IPS DF 6.9 (cell line): ENCODE measurements at regions not wholly inside any gene's neighbourhood (a gene's known extent, or its start where the extent isn't known, plus 50 kb on each side); places are given as distances from the start of the nearest gene placed in this dataset.

Source experiments
- DNase-seq: peaks from one replicate; pipeline ENCODE4 v3.0.0-alpha.2; 2013; ENCODE audit warnings: low read depth, low spot score
- H3K27ac ChIP-seq: one replicate; pipeline ENCODE4 v1.5.1; 2013; ENCODE audit warnings: low read length, control low read depth
- H3K27me3 ChIP-seq: 2 replicates; pipeline ENCODE4 v1.6.1; 2013; ENCODE audit warnings: mild to moderate bottlenecking, low read length; ENCODE audit not compliant: control insufficient read depth, insufficient read depth
- H3K36me3 ChIP-seq: 2 replicates; pipeline ENCODE4 v1.6.1; 2013; ENCODE audit warnings: low read length; ENCODE audit not compliant: control insufficient read depth, insufficient read depth
- H3K4me1 ChIP-seq: 2 replicates; pipeline ENCODE4 v1.6.1; 2013; ENCODE audit warnings: low read length; ENCODE audit not compliant: control insufficient read depth, insufficient read depth
- H3K4me3 ChIP-seq: 2 replicates; pipeline ENCODE4 v1.5.1; 2013; ENCODE audit warnings: mild to moderate bottlenecking, low read length
- H3K9me3 ChIP-seq: 2 replicates; pipeline ENCODE4 v1.6.1; 2013; ENCODE audit warnings: low read length, inconsistent platforms; ENCODE audit not compliant: control insufficient read depth, insufficient read depth
- WGBS: extraction: QIAGEN DNeasy Blood & Tissue Kit; methylation state at CpG from one replicate; pipeline ENCODE4 v1.1.7; 2013; ENCODE audit warnings: mixed read lengths, missing lambda C conversion rate; ENCODE audit not compliant: insufficient read length, insufficient coverage; 5-methylcytosine and 5-hydroxymethylcytosine counted together

DNA sequence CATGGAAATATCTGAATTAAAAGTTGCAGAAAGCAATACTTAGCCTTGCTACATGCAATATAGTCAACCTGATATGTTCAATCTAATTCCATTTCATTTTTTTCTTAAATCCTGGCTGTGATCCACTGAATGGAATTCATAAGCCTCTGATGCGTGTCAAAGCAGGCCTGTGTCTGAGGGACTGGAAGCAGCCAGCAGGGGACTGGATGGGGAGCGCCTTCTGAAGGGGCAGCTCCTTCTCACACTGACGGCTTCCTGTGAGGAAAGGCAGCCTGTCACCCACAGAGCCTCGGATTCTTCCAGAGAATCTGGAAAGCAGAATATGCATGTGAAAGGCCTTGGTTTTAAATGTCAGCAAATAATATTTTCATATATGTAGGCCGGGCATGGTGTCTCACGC, 73.5 kb downstream of the KCNF1 start:
- H3K4me3 ChIP-seq, result no peak overlapping the region
- no peak overlapping the region for H3K27ac ChIP-seq
- H3K36me3 ChIP-seq, result no peaks in the 10 kb centered on the region
- H3K9me3 ChIP-seq, result no peaks in the 10 kb centered on the region
- no CpG with 5 or more reads among the region's 6 CpGs for WGBS
- DNase-seq, result no peak
- no peaks in the 10 kb centered on the region for H3K27me3 ChIP-seq
- H3K4me1 ChIP-seq, result no peaks in the 10 kb centered on the region

- Histone ChIP-seq H3K36me3 (no peaks in the 10 kb centered on the region), H3K4me1 (no peaks in the 10 kb centered on the region), H3K27ac (no peak overlapping the region), H3K9me3 (no peaks in the 10 kb centered on the region), H3K27me3 (no peaks in the 10 kb centered on the region), H3K4me3 (no peak overlapping the region)
- WGBS, result no CpG with 5 or more reads among the region's 9 CpGs
- DNase-seq, result no peak
Observed at GRCh38 chr2:10985901-10986535, 74.3 kb downstream of the KCNF1 start.

- H3K36me3 ChIP-seq, result no peaks in the 10 kb centered on the region
- no CpG with 5 or more reads among the region's 2 CpGs for WGBS
- no peak for DNase-seq
- H3K27ac ChIP-seq, result no peak overlapping the region
- H3K4me1 ChIP-seq, result no peaks in the 10 kb centered on the region
- H3K27me3 ChIP-seq, result no peaks in the 10 kb centered on the region
- H3K4me3 ChIP-seq, result no peak overlapping the region
- H3K9me3 ChIP-seq, result no peaks in the 10 kb centered on the region
Observed at GRCh38 chr2:10987439-10987838, 75.7 kb downstream of the KCNF1 start.

- no peak overlapping the region for H3K27ac ChIP-seq
- WGBS, result no CpG with 5 or more reads among the region's 3 CpGs
- H3K27me3 ChIP-seq, result no peaks in the 10 kb centered on the region
- no peak for DNase-seq
- no peaks in the 10 kb centered on the region for H3K36me3 ChIP-seq
- no peaks in the 10 kb centered on the region for H3K4me1 ChIP-seq
- H3K4me3 ChIP-seq, result no peak overlapping the region
- H3K9me3 ChIP-seq, result no peaks in the 10 kb centered on the region
Observed at GRCh38 chr2:10987861-10988260, 76.1 kb downstream of the KCNF1 start.

- no peak overlapping the region for H3K4me3 ChIP-seq
- no peak for DNase-seq
- no peak overlapping the region for H3K27ac ChIP-seq
- H3K27me3 ChIP-seq, result no peaks in the 10 kb centered on the region
- H3K9me3 ChIP-seq, result no peaks in the 10 kb centered on the region
- WGBS, result no CpG with 5 or more reads among the region's 4 CpGs
- no peaks in the 10 kb centered on the region for H3K4me1 ChIP-seq
- no peaks in the 10 kb centered on the region for H3K36me3 ChIP-seq
Observed at GRCh38 chr2:10989151-10989550, 77.4 kb downstream of the KCNF1 start.

- no peaks in the 10 kb centered on the region for H3K4me1 ChIP-seq
- DNase-seq, result no peak
- H3K4me3 ChIP-seq, result no peak overlapping the region
- H3K27ac ChIP-seq, result no peak overlapping the region
- no peaks in the 10 kb centered on the region for H3K9me3 ChIP-seq
- no peaks in the 10 kb centered on the region for H3K36me3 ChIP-seq
- no peaks in the 10 kb centered on the region for H3K27me3 ChIP-seq
- no CpG with 5 or more reads among the region's 2 CpGs for WGBS
Observed at GRCh38 chr2:10989782-10990181, 78.0 kb downstream of the KCNF1 start.

DNA sequence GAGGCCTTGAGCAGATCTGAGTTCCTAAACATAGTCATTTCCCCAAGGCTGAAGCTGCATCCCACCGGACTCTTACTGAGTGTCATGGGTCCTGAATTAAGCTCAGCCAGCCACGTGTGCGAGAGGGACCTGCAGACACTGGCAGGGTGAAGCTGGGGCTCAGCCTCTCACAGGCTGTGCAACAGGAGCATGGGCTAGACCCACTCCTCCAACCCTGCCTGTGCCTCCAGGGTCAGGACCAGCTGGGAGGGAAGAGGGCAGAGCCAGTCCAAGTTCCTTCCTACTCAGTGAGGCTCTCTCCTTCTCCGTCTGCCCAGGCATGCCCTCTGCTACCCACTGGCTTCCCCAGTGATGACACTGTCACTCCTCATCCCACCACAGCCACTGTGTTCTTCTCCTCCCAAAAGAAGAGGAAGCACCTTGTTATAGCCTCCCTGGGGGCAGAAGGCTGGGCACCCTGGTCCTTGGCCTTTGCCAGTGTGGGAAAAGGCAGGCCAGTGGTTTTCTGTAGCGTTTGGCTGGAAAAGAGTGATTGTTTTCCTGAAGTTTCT, 78.9 kb downstream of the KCNF1 start:
- H3K4me3 ChIP-seq, result no peak overlapping the region
- WGBS, result no CpG with 5 or more reads among the region's 5 CpGs
- DNase-seq, result no peak
- no peaks in the 10 kb centered on the region for H3K9me3 ChIP-seq
- H3K27me3 ChIP-seq, result no peaks in the 10 kb centered on the region
- no peaks in the 10 kb centered on the region for H3K36me3 ChIP-seq
- peaks cover 1% of the 10 kb centered on the region; the same call in 1 of the 2 replicates for H3K4me1 ChIP-seq
- no peak overlapping the region for H3K27ac ChIP-seq

GRCh38 chr2:10992023-10992791, 80.5 kb downstream of the KCNF1 start:
- no peak for DNase-seq
- Histone ChIP-seq H3K9me3 (no peaks in the 10 kb centered on the region), H3K4me3 (no peak overlapping the region), H3K27ac (no peak overlapping the region), H3K36me3 (no peaks in the 10 kb centered on the region), H3K27me3 (no peaks in the 10 kb centered on the region), H3K4me1 (peaks cover 1% of the 10 kb centered on the region; the same call in 1 of the 2 replicates)
- WGBS, result no CpG with 5 or more reads among the region's 14 CpGs

GRCh38 chr2:10993001-10993481, 81.3 kb downstream of the KCNF1 start:
- no CpG with 5 or more reads among the region's 8 CpGs for WGBS
- no peak overlapping the region for H3K4me3 ChIP-seq
- H3K4me1 ChIP-seq, result peaks cover 1% of the 10 kb centered on the region; the same call in 1 of the 2 replicates
- no peak overlapping the region for H3K27ac ChIP-seq
- no peaks in the 10 kb centered on the region for H3K36me3 ChIP-seq
- no peak for DNase-seq
- no peaks in the 10 kb centered on the region for H3K27me3 ChIP-seq
- H3K9me3 ChIP-seq, result no peaks in the 10 kb centered on the region

- H3K9me3 ChIP-seq, result no peaks in the 10 kb centered on the region
- H3K4me3 ChIP-seq, result no peak overlapping the region
- no CpG with 5 or more reads among the region's 13 CpGs for WGBS
- H3K27me3 ChIP-seq, result no peaks in the 10 kb centered on the region
- no peak for DNase-seq
- no peak overlapping the region for H3K27ac ChIP-seq
- peaks cover 1% of the 10 kb centered on the region; the same call in 1 of the 2 replicates for H3K4me1 ChIP-seq
- no peaks in the 10 kb centered on the region for H3K36me3 ChIP-seq
Observed at GRCh38 chr2:10995366-10995970, 83.7 kb downstream of the KCNF1 start.
